ENCODE measurements at regions not wholly inside any gene's neighbourhood (a gene's known extent, or its start where the extent isn't known, plus 50 kb on each side); places are given as distances from the start of the nearest gene placed in this dataset.

DNA sequence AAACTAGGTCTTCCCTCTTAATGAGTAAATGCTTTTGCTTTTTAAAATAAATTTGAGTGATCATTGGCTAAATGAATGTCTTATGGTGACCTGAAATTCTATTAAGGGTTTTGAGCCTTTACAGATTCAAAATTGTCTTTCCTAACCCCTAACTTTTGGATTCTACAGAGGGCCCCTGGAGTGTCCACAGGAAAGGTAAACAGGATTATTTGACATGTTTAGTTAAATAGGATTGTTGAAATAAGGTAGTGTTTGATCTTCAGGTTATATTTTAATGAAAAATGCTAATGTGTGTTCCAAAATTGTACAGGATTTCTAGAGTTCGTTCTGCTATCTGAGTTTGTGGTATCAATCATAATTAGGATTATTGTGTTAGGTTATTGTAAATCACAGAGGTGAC lies 55.9 kb upstream of the GJB6 start:
- in situ Hi-C loops (cut with HindIII; ENCODE audit: low pct_unique_long_range_greater_than_20kb, low sequenced_read_pairs): loop anchor here (10.0 kb wide), 1 partner anchor 93 kb away; the partner anchor contains the start of gene GJB2
- no peak for DNase-seq (ENCODE audit: low read depth, low spot score)

GRCh38 chr13:20285530-20285929 lies 53.4 kb upstream of the GJB6 start:
- DNase-seq (ENCODE audit: low read depth, low spot score): no peak
- in situ Hi-C loops (cut with HindIII; ENCODE audit: low pct_unique_long_range_greater_than_20kb, low sequenced_read_pairs): loop anchor here (10.0 kb wide), 1 partner anchor 91 kb away; the partner anchor contains the start of gene GJB2
